H1 (cell line): ENCODE measurements at regions not wholly inside any gene's neighbourhood (a gene's known extent, or its start where the extent isn't known, plus 50 kb on each side); places are given as distances from the start of the nearest gene placed in this dataset.
"Not testable (repeated sequence)": the region's sequence is repeated elsewhere in the genome, so short reads cannot be mapped to it uniquely, and the experiment has no call there.

Experiments
- CEBPB ChIP-seq: IDR thresholded peaks from 2 replicates; pipeline ENCODE4 v1.6.1; 2012; ENCODE audit warnings: low read depth, low read length
- CTCF ChIP-seq, 3 experiments: IDR thresholded peaks; 1 replicate in 2 of 3; 2 replicates in 1 of 3; pipeline versions ENCODE4 v1.5.1 to v1.6.1; 2011; ENCODE audit warnings: low read length in 3 of 3, mild to moderate bottlenecking in 3 of 3, inconsistent platforms in 2 of 3, low read depth in 1 of 3, moderate library complexity in 1 of 3; ENCODE audit not compliant: insufficient read depth in 1 of 3; ENCODE audit errors: control extremely low read depth in 1 of 3

GRCh38 chr13:107916902-107917301 lies 298.4 kb downstream of the LIG4 start:
- TF ChIP-seq CTCF (IDR thresholded peaks at IDR 0.05; ENCODE audit: control extremely low read depth in 1 of 3, insufficient read depth in 1 of 3, low read depth in 1 of 3, low read length in 3 of 3); CEBPB: not testable (repeated sequence)
